ENCODE measurements at regions not wholly inside any gene's neighbourhood (a gene's known extent, or its start where the extent isn't known, plus 50 kb on each side); places are given as distances from the start of the nearest gene placed in this dataset.

DNA sequence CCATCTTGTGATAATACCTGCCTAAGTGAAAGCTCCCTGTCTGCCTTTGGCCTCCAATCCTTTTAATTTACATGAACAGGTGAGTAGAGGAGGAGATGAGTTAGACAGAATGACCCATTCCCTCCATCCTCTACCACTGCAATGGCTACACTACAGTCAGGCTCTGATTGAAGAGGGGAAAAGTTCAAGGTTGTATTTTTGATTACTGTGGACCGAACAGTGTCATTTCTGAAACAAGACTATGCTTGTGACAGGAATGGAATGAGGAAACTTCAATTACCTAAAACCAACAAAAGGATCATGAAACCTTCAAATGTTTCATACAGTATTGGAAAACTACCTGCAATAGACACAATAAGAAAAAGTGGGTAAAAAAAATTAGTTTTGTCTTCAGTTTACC is 85.5 kb upstream of the GBE1 start:
- H3K27me3 ChIP-seq (ENCODE audit: low read length), result no peaks in the 10 kb centered on the region
- DNase-seq (no peak), ATAC-seq (no peak)
- H3K4me2 ChIP-seq (ENCODE audit: low read length), result no peak overlapping the region
- no peak overlapping the region for H3K9ac ChIP-seq (ENCODE audit: low read length)
- no peak for TF ChIP-seq EZH2phosphoT487 (IDR thresholded peaks at IDR 0.05; ENCODE audit: borderline replicate concordance, low read length)
- TF ChIP-seq EZH2 (IDR thresholded peaks at IDR 0.05; ENCODE audit: low read length, unreplicated experiment), result no peak
- no peak for TF ChIP-seq CTCF (conservative IDR thresholded peaks at IDR 0.05; ENCODE audit: low read depth, low read length)
- H3K36me3 ChIP-seq (ENCODE audit: low read depth, low read length), result no peaks in the 10 kb centered on the region
- no peaks in the 10 kb centered on the region for H3K9me2 ChIP-seq (replicated peaks; ENCODE audit: low read length)
- CTCF ChIA-PET, result no interaction called here
- H2AFZ ChIP-seq (ENCODE audit: low read length), result no peak overlapping the region
- no peaks in the 10 kb centered on the region for H3F3A ChIP-seq (ENCODE audit: low read length, unreplicated experiment)
- intact Hi-C loops (cut with micrococcal nuclease), result no loop called here
- H4K20me1 ChIP-seq (ENCODE audit: low read length), result no peaks in the 10 kb centered on the region
- BruUV-seq (replicated peaks), result no TSS peak
- H3K79me2 ChIP-seq (ENCODE audit: low read length), result no peaks in the 10 kb centered on the region
- POLR2A ChIA-PET (ENCODE audit: unreplicated experiment), result no interaction called here
- no peaks in the 10 kb centered on the region for H3K4me1 ChIP-seq (ENCODE audit: insufficient read depth, low read length)
- no peak overlapping the region for H3K27ac ChIP-seq (ENCODE audit: low read length)
- no peak overlapping the region for H3K4me3 ChIP-seq (ENCODE audit: low read length)
- H3K9me3 ChIP-seq (ENCODE audit: low read length), result no peaks in the 10 kb centered on the region

- Histone ChIP-seq H2AFZ (ENCODE audit: low read length) (no peak overlapping the region), H3K79me2 (ENCODE audit: low read length) (no peaks in the 10 kb centered on the region), H3K27me3 (ENCODE audit: low read length) (no peaks in the 10 kb centered on the region), H3K9me3 (ENCODE audit: low read length) (no peaks in the 10 kb centered on the region), H3K36me3 (ENCODE audit: low read depth, low read length) (no peaks in the 10 kb centered on the region), H3K4me2 (ENCODE audit: low read length) (no peak overlapping the region), H3K4me3 (ENCODE audit: low read length) (no peak overlapping the region), H3K9me2 (replicated peaks; ENCODE audit: low read length) (no peaks in the 10 kb centered on the region), H3F3A (ENCODE audit: low read length, unreplicated experiment) (no peaks in the 10 kb centered on the region), H4K20me1 (ENCODE audit: low read length) (no peaks in the 10 kb centered on the region), H3K9ac (ENCODE audit: low read length) (no peak overlapping the region), H3K27ac (ENCODE audit: low read length) (no peak overlapping the region), H3K4me1 (ENCODE audit: insufficient read depth, low read length) (peaks cover 14% of the 10 kb centered on the region)
- BruUV-seq (replicated peaks), result no TSS peak
- CTCF ChIA-PET, result no interaction called here
- POLR2A ChIA-PET (ENCODE audit: unreplicated experiment), result no interaction called here
- intact Hi-C loops (cut with micrococcal nuclease), result no loop called here
- TF ChIP-seq EZH2phosphoT487 (IDR thresholded peaks at IDR 0.05; ENCODE audit: borderline replicate concordance, low read length), result no peak
- TF ChIP-seq EZH2 (IDR thresholded peaks at IDR 0.05; ENCODE audit: low read length, unreplicated experiment), result no peak
- no peak for TF ChIP-seq CTCF (conservative IDR thresholded peaks at IDR 0.05; ENCODE audit: low read depth, low read length)
- ATAC-seq (no peak), DNase-seq (no peak)
Measured at GRCh38 chr3:81841540-81841939, 80.1 kb upstream of the GBE1 start.

DNA sequence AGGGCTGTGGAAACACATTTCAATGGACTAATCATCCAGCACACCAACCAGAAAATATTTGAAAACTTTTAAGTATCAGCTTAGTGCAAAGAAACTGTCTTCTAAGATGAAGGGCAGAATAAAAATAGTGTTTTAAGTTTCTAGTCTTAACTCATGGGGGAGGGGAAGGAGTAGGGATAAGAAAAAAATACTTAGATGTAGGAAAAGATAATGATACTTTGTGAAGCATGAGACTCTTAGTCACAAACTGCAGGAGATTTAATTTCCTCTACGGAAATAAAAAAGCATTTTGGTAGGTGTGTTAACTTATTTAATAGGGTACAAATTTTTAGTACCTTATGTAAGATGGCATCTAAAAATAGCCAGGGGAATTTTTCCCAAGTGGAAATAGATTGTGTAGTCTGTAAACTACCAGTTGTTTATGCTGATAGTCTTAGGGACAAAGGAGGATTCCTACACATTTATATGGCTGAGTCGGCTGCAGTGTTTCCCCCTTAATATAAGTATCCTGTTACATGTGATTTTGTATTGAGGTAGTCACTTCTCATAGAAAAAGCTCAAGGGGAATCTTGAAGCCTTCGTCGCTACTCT is 78.2 kb upstream of the GBE1 start:
- no peaks in the 10 kb centered on the region for H3K27me3 ChIP-seq (ENCODE audit: low read length)
- H3K9me3 ChIP-seq (ENCODE audit: low read length), result no peaks in the 10 kb centered on the region
- no peaks in the 10 kb centered on the region for H4K20me1 ChIP-seq (ENCODE audit: low read length)
- no peak overlapping the region for H3K4me3 ChIP-seq (ENCODE audit: low read length)
- BruUV-seq (replicated peaks), result no TSS peak
- no peaks in the 10 kb centered on the region for H3K9me2 ChIP-seq (replicated peaks; ENCODE audit: low read length)
- no peak overlapping the region for H3K27ac ChIP-seq (ENCODE audit: low read length)
- TF ChIP-seq EZH2phosphoT487 (IDR thresholded peaks at IDR 0.05; ENCODE audit: borderline replicate concordance, low read length), result no peak
- TF ChIP-seq CTCF (conservative IDR thresholded peaks at IDR 0.05; ENCODE audit: low read depth, low read length), result no peak
- no peak for TF ChIP-seq EZH2 (IDR thresholded peaks at IDR 0.05; ENCODE audit: low read length, unreplicated experiment)
- no peak for DNase-seq
- H3F3A ChIP-seq (ENCODE audit: low read length, unreplicated experiment), result no peaks in the 10 kb centered on the region
- peaks cover 16% of the 10 kb centered on the region for H3K4me1 ChIP-seq (ENCODE audit: insufficient read depth, low read length)
- H2AFZ ChIP-seq (ENCODE audit: low read length), result no peak overlapping the region
- no peak overlapping the region for H3K4me2 ChIP-seq (ENCODE audit: low read length)
- intact Hi-C loops (cut with micrococcal nuclease), result no loop called here
- ATAC-seq, result no peak
- no peaks in the 10 kb centered on the region for H3K79me2 ChIP-seq (ENCODE audit: low read length)
- no peaks in the 10 kb centered on the region for H3K36me3 ChIP-seq (ENCODE audit: low read depth, low read length)
- no peak overlapping the region for H3K9ac ChIP-seq (ENCODE audit: low read length)
- ChIA-PET POLR2A (ENCODE audit: unreplicated experiment) (no interaction called here), CTCF (no interaction called here)

Measured in PC-3 (cell line).